PC-9 (cell line): ENCODE measurements at regions not wholly inside any gene's neighbourhood (a gene's known extent, or its start where the extent isn't known, plus 50 kb on each side); places are given as distances from the start of the nearest gene placed in this dataset.
"Not testable (repeated sequence)": the region's sequence is repeated elsewhere in the genome, so short reads cannot be mapped to it uniquely, and the experiment has no call there.

Experiments
- BruUV-seq: library from RNA; stranded (reverse); fragments of 400-500 nt; replicated peaks from 2 replicates; lab custom pipeline; 2021; lab: Mats Ljungman, UMichigan
- CTCF ChIA-PET: fragments of 300-600 bp; sonication (Branson Sonifier 250); formaldehyde crosslinking; loops from one replicate; lab custom pipeline; 2022; ENCODE audit warnings: antibody characterized with exemption; lab: Charles Lee
- POLR2A ChIA-PET: fragments of 300-600 bp; sonication (Branson Sonifier 250); formaldehyde crosslinking; loops from one replicate; lab custom pipeline; 2022; ENCODE audit warnings: antibody characterized with exemption; ENCODE audit not compliant: unreplicated experiment; lab: Charles Lee
- DNase-seq, 2 experiments: peaks; one replicate each; pipeline versions ENCODE4 v3.0.0 to v3.0.0-alpha.2; 2015 to 2022; ENCODE audit warnings: mixed read lengths in 1 of 2
- H2AFZ ChIP-seq: fragments of 200-600 bp; sonication (generic); 2 replicates; pipeline ENCODE4 v1.8.1; 2017; ENCODE audit warnings: antibody characterized with exemption
- H3F3A ChIP-seq: fragments of 200-600 bp; sonication (generic); 2 replicates; pipeline ENCODE4 v1.8.1; 2017; ENCODE audit warnings: antibody characterized with exemption, mild to moderate bottlenecking, low read depth; ENCODE audit not compliant: insufficient read depth
- H3K27ac ChIP-seq: fragments of 200-600 bp; sonication (generic); 2 replicates; pipeline ENCODE4 v1.6.1; 2016; ENCODE audit warnings: mixed run types
- H3K27me3 ChIP-seq: fragments of 200-600 bp; sonication (generic); 2 replicates; pipeline ENCODE4 v1.6.1; 2016; ENCODE audit warnings: low read depth, mixed run types; ENCODE audit not compliant: insufficient read depth
- H3K36me3 ChIP-seq: fragments of 200-600 bp; sonication (generic); 2 replicates; pipeline ENCODE4 v1.6.1; 2016; ENCODE audit warnings: low read depth, mixed run types
- H3K4me1 ChIP-seq: fragments of 200-600 bp; sonication (generic); replicated peaks from 2 replicates; pipeline ENCODE4 v1.6.1; 2016; ENCODE audit warnings: mixed run types; ENCODE audit not compliant: insufficient read depth
- H3K4me2 ChIP-seq: fragments of 200-600 bp; sonication (generic); 2 replicates; pipeline ENCODE4 v1.6.1; 2017; ENCODE audit warnings: mixed run types
- H3K4me3 ChIP-seq: fragments of 200-600 bp; sonication (generic); 2 replicates; pipeline ENCODE4 v1.6.1; 2016; ENCODE audit warnings: mixed run types
- H3K79me2 ChIP-seq: fragments of 200-600 bp; sonication (generic); 2 replicates; pipeline ENCODE4 v1.6.1; 2017; ENCODE audit warnings: low read depth, mixed run types
- H3K9me2 ChIP-seq: fragments of 200-600 bp; sonication (generic); 2 replicates; pipeline ENCODE4 v1.8.1; 2017; ENCODE audit warnings: mild to moderate bottlenecking; ENCODE audit not compliant: insufficient read depth
- H3K9me3 ChIP-seq: fragments of 200-600 bp; sonication (generic); 2 replicates; pipeline ENCODE4 v1.8.1; 2016; ENCODE audit warnings: low read depth; ENCODE audit not compliant: insufficient read depth
- H4K20me1 ChIP-seq: fragments of 200-600 bp; sonication (generic); 2 replicates; pipeline ENCODE4 v1.8.1; 2017; ENCODE audit not compliant: insufficient read depth
- CTCF ChIP-seq: fragments of 200-600 bp; sonication (generic); conservative IDR thresholded peaks from 2 replicates; pipeline ENCODE4 v1.6.1; 2017; ENCODE audit warnings: mixed run types, antibody characterized with exemption, mild to moderate bottlenecking, moderate library complexity
- EZH2 ChIP-seq: fragments of 200-600 bp; sonication (generic); IDR thresholded peaks from 2 replicates; pipeline ENCODE4 v1.8.0; 2017; ENCODE audit warnings: antibody characterized with exemption, low read depth
- intact Hi-C: fragments of 100-400 bp; cut with micrococcal nuclease; formaldehyde crosslinking; loops from one replicate; pipeline ENCODE4 v1.10.0; 2022; ENCODE audit not compliant: unreplicated experiment

GRCh38 chr10:84634636-84635035 lies 306.2 kb downstream of the CCSER2 start:
- Histone ChIP-seq H3K9me3 (no peaks in the 10 kb centered on the region), H3K79me2 (no peaks in the 10 kb centered on the region), H3K4me2 (no peak overlapping the region), H3K4me3 (no peak overlapping the region), H2AFZ (no peak overlapping the region), H3K27me3 (no peaks in the 10 kb centered on the region), H3K27ac (no peak overlapping the region), H3K9me2 (no peaks in the 10 kb centered on the region), H3K4me1 (no peaks in the 10 kb centered on the region), H4K20me1 (no peaks in the 10 kb centered on the region), H3K36me3 (no peaks in the 10 kb centered on the region), H3F3A (no peaks in the 10 kb centered on the region)
- POLR2A ChIA-PET = no interaction called here
- intact Hi-C loops = no loop called here
- no peak for DNase-seq
- CTCF ChIA-PET = no interaction called here
- BruUV-seq = no TSS peak
- TF ChIP-seq CTCF = no peak

GRCh38 chr10:84650628-84651027 lies 322.2 kb downstream of the CCSER2 start:
- H3K27ac ChIP-seq, H2AFZ ChIP-seq, H3K79me2 ChIP-seq, H3F3A ChIP-seq, H3K27me3 ChIP-seq, DNase-seq, POLR2A ChIA-PET, intact Hi-C loops, H3K4me2 ChIP-seq, CTCF ChIA-PET, H3K9me3 ChIP-seq, BruUV-seq, H3K9me2 ChIP-seq, H3K36me3 ChIP-seq, H3K4me3 ChIP-seq, H3K4me1 ChIP-seq, H4K20me1 ChIP-seq: not testable (repeated sequence)

- Histone ChIP-seq H2AFZ (no peak overlapping the region), H3K79me2 (no peaks in the 10 kb centered on the region), H3K9me3 (no peaks in the 10 kb centered on the region), H3K27me3 (0 out of 2 replicates have a peak, but pooled peaks cover 3% of the 10 kb centered on the region), H3K4me3 (no peak overlapping the region), H3K27ac (no peak overlapping the region), H3K9me2 (no peaks in the 10 kb centered on the region), H3K36me3 (no peaks in the 10 kb centered on the region), H3K4me2 (no peak overlapping the region), H3F3A (no peaks in the 10 kb centered on the region), H3K4me1 (no peaks in the 10 kb centered on the region), H4K20me1 (no peaks in the 10 kb centered on the region)
- TF ChIP-seq EZH2 = no peak
- no peak for TF ChIP-seq CTCF
- ChIA-PET CTCF (no interaction called here), POLR2A (no interaction called here)
- no peak for DNase-seq
- BruUV-seq = no TSS peak
- intact Hi-C loops = no loop called here
Measured at GRCh38 chr10:84654671-84655070, 326.3 kb downstream of the CCSER2 start.

GRCh38 chr10:84659027-84659426 lies 330.6 kb downstream of the CCSER2 start:
- H4K20me1 ChIP-seq = no peaks in the 10 kb centered on the region
- H2AFZ ChIP-seq = no peak overlapping the region
- no peak for DNase-seq
- H3K79me2 ChIP-seq = no peaks in the 10 kb centered on the region
- H3K4me1 ChIP-seq = no peaks in the 10 kb centered on the region
- no peaks in the 10 kb centered on the region for H3K36me3 ChIP-seq
- H3K9me2 ChIP-seq = no peaks in the 10 kb centered on the region
- no peak overlapping the region for H3K4me2 ChIP-seq
- CTCF ChIA-PET = no interaction called here
- no peaks in the 10 kb centered on the region for H3K9me3 ChIP-seq
- BruUV-seq = no TSS peak
- H3K4me3 ChIP-seq = no peak overlapping the region
- TF ChIP-seq EZH2 (no peak), CTCF (no peak)
- peaks cover 12% of the 10 kb centered on the region; the same call in 1 of the 2 replicates for H3K27me3 ChIP-seq
- H3F3A ChIP-seq = no peaks in the 10 kb centered on the region
- intact Hi-C loops = no loop called here
- no peak overlapping the region for H3K27ac ChIP-seq
- POLR2A ChIA-PET = no interaction called here
